Heart right ventricle (tissue), 16 donors: ENCODE measurements at regions not wholly inside any gene's neighbourhood (a gene's known extent, or its start where the extent isn't known, plus 50 kb on each side); places are given as distances from the start of the nearest gene placed in this dataset.

Source experiments
- ATAC-seq, 8 donors: fragments of 200-7000 bp; cut with Tn5 transposase; one replicate each; pipeline ENCODE4 v1.9.1; 2020; ENCODE audit warnings: mild to moderate bottlenecking in 8 of 8, moderate library complexity in 8 of 8, moderate number of reproducible peaks in 1 of 8
- DNase-seq, 2 donors: peaks; one replicate each; pipeline ENCODE4 v3.0.0-alpha.2; 2020
- H3K27ac ChIP-seq, 10 donors: fragments of 200-600 bp; sonication (generic) in 2 of 10; one replicate each; pipeline versions ENCODE4 v1.5.0 to v1.8.0; 2020 to 2022; ENCODE audit warnings: mild to moderate bottlenecking in 3 of 10
- H3K27me3 ChIP-seq, 7 donors: fragments of 200-600 bp; one replicate each; pipeline ENCODE4 v1.8.0; 2021 to 2022; ENCODE audit warnings: mild to moderate bottlenecking in 2 of 7
- H3K36me3 ChIP-seq, 9 donors: fragments of 200-600 bp; sonication (generic) in 1 of 9; one replicate each; pipeline versions ENCODE4 v1.5.0 to v1.8.0; 2020 to 2022; ENCODE audit warnings: mild to moderate bottlenecking in 2 of 9
- H3K4me1 ChIP-seq, 9 donors: fragments of 200-600 bp; sonication (generic) in 1 of 9; one replicate each; pipeline versions ENCODE4 v1.5.0 to v1.8.0; 2020 to 2022; ENCODE audit warnings: mild to moderate bottlenecking in 4 of 9
- H3K4me3 ChIP-seq, 10 donors: fragments of 200-600 bp; sonication (generic) in 2 of 10; one replicate each; pipeline versions ENCODE4 v1.5.0 to v1.8.0; 2020 to 2022; ENCODE audit warnings: mild to moderate bottlenecking in 7 of 10, moderate library complexity in 2 of 10
- H3K9me3 ChIP-seq, 11 donors: fragments of 200-600 bp in 10 of 11; sonication (generic) in 2 of 11; one replicate each; pipeline versions ENCODE4 v1.5.0 to v1.8.0; 2013 to 2022; ENCODE audit warnings: mild to moderate bottlenecking in 2 of 11, control low read depth in 1 of 11, moderate library complexity in 1 of 11
- WGBS, 2 donors: extraction: QIAGEN DNeasy Blood & Tissue Kit; methylation state at CpG; one replicate each; pipeline ENCODE4 v1.1.7; 2013; ENCODE audit warnings: inconsistent platforms in 1 of 2; 5-methylcytosine and 5-hydroxymethylcytosine counted together
- intact Hi-C, 10 donors: fragments of 100-400 bp; cut with DNase I; formaldehyde crosslinking; loops; one replicate each; pipeline versions ENCODE4 v1.11.1 to v1.14.2; 2022
- TF ChIP-seq, protein P1 (sequence below), 9 donors: fragments of 200-600 bp; sonication (generic) in 2 of 9; IDR thresholded peaks; one replicate each; pipeline versions ENCODE4 v1.5.0 to v1.8.0; 2021 to 2022; ENCODE audit warnings: antibody characterized with exemption in 9 of 9, mild to moderate bottlenecking in 5 of 9, moderate library complexity in 1 of 9
- donor health status: Arrhythmogenic right ventricular cardiomyopathy.
- donor health status: ischemic (EF 13 %, LVEDD 7.1; RV severe dilation, severe dysfunction).
- donor health status: healthy with polysubstance abuse.
- donor health status: DM: no; HTN: yes; CAD: no.
- donor health status: DM: no; HTN: no; CAD: no.
- donor health status: ischemic (EF 25% LVEDD 6.9; RV normal size, moderate dysfunction).
- donor health status: ischemic (EF 25% LVEDD 5.7; RV mildly dilated, moderate dysfunction).
- donor health status: healthy.
- donor health status: DM: yes; HTN: yes; CAD: no.
- donor health status: Ischemic cardiomyopathy.
- donor health status: ischemic (EF 35%, LVEDD 5.7; RV mildly dilated, moderate dysfunction).
- donor health status: nonischemic (EF 11% LVEDD 7.7; RV severe dilation, severe dysfunction).
- donor health status: DM: yes; HTN: yes; CAD: no.
- donor health status: PGD.
- donor health status: ischemic (EF 29% LVEDD 5.4; RV normal size, mild dysfunction).
- donor health status: nonischemic (EF 23%, LVEDD 6.1; RV moderate dilation, normal function).

DNA sequence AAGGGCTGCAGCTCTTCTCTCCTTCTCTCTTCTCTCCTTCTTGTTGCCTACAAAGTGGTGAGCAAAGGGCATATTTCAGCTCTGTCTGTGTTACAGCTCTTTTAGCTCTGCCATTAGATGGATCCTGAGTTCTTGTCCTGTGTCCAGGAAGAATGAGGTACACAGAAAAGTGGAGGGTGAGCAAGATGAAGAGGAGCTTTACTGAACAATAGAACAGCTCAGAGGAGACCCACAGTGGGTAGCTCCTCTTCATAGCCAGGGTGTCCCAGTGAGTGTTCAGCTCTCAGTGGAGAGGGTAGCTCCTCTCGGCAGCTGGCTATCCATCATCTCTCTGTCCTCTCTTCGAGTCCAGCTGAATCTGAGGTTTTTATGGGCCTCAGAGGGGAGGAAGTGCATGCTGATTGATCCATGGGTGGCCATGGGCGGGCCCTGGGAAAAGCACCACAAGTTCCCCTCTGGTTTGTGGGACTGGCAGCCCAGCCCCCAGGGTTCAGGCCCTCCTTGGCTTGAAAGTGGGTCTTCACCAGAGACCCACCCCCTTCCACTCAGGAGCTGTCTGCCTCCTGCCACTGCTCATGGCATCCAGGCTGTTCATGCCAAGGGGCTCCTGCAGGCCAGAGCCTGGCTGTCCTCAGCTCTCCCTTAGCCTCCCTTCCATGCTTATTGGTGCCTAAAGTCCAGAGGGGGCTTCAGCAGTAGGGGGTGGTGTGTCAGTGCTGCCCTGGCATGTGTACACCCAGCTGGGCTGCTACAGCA is 109.1 kb upstream of the FAM180A start:
- Histone ChIP-seq H3K27me3 (no peaks in the 10 kb centered on the region), H3K36me3 (no peaks in the 10 kb centered on the region), H3K4me1 (peaks cover 0 to 13% (median 5%) of the 10 kb centered on the region in 9 donors), H3K4me3 (no peak overlapping the region), H3K9me3 (peaks cover 0 to 15% (median 0%) of the 10 kb centered on the region in 11 donors), H3K27ac (no peak overlapping the region)
- DNase-seq (no peak), ATAC-seq (no peak)
- 93 to 98% methylated on average over 3 of the region's 3 CpGs for WGBS, 2 donors
- intact Hi-C loops, result loop anchor here in 1 of 10 donors (5.0 kb wide), 1 partner anchor 40 kb away; no protein-coding TSS in a partner anchor
- TF ChIP-seq, protein P1, sequence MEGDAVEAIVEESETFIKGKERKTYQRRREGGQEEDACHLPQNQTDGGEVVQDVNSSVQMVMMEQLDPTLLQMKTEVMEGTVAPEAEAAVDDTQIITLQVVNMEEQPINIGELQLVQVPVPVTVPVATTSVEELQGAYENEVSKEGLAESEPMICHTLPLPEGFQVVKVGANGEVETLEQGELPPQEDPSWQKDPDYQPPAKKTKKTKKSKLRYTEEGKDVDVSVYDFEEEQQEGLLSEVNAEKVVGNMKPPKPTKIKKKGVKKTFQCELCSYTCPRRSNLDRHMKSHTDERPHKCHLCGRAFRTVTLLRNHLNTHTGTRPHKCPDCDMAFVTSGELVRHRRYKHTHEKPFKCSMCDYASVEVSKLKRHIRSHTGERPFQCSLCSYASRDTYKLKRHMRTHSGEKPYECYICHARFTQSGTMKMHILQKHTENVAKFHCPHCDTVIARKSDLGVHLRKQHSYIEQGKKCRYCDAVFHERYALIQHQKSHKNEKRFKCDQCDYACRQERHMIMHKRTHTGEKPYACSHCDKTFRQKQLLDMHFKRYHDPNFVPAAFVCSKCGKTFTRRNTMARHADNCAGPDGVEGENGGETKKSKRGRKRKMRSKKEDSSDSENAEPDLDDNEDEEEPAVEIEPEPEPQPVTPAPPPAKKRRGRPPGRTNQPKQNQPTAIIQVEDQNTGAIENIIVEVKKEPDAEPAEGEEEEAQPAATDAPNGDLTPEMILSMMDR (IDR thresholded peaks at IDR 0.05), result no peak

DNA sequence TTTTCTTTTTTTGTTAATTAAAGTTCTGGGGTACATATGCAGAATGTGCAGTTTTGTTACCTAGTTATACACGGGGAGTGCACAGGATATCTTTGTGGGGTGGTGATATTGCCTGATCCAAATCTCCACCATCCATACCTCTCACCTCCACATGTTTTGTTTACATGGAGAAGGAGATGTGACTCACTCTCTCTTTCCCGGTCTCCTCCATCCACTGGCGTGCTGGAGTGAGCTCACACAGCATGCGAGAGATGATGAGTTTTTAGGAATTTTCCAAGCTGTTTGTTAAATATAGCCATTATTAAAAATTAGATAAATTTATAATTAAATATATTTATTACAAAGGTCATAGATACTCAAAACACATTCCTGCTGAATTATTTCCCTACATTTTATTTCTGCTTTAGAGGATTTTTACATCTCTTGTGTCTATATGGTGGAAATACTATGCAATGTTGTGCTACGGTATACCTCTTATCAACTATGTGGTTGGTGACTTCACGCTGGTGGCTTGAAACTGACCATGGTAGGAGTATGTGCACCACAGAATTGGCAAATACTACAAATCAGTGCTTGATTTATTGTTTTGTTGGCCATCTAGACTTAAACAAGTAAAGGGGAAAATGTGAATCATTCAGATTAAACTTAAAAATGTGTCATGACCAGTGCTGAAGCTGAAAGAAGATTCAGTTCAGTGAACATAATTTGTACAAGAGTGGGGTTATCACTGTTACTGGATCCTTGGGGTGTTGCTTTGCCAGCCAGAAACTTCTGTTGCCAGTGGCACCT is 107.9 kb upstream of the FAM180A start:
- Histone ChIP-seq H3K4me1 (peaks cover 0 to 12% (median 5%) of the 10 kb centered on the region in 9 donors), H3K4me3 (no peak overlapping the region), H3K36me3 (no peaks in the 10 kb centered on the region), H3K9me3 (peaks cover 0 to 10% (median 0%) of the 10 kb centered on the region in 11 donors), H3K27ac (no peak overlapping the region), H3K27me3 (no peaks in the 10 kb centered on the region)
- DNase-seq, result no peak
- TF ChIP-seq, protein P1 (IDR thresholded peaks at IDR 0.05), result no peak
- intact Hi-C loops, result loop anchor here in 1 of 10 donors (5.0 kb wide), 1 partner anchor 39 kb away; no protein-coding TSS in a partner anchor
- ATAC-seq, result no peak
- WGBS, 2 donors, result 77 to 79% methylated on average over 6 of the region's 6 CpGs

DNA sequence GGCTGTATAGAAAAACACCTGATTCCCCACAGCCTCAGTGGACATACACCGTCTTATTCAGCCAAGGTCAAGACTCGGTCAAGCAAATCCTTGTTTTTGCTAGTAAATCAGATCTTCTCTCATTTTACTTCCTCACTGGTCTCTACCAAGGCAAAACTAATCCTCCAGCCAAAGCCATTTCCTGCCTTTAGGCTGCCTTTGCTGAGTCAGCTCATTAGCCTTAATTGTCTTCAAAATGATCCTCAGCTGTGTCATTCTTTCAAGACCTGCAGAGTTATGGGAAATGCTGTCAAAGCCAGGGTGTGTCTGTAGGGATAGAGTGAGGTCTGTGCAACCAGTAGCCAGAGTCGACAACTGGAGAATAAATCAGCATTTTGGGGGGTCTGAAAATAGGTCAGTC is 107.2 kb upstream of the FAM180A start:
- WGBS, 2 donors, result 42 to 59% methylated on average over 3 of the region's 3 CpGs

DNA sequence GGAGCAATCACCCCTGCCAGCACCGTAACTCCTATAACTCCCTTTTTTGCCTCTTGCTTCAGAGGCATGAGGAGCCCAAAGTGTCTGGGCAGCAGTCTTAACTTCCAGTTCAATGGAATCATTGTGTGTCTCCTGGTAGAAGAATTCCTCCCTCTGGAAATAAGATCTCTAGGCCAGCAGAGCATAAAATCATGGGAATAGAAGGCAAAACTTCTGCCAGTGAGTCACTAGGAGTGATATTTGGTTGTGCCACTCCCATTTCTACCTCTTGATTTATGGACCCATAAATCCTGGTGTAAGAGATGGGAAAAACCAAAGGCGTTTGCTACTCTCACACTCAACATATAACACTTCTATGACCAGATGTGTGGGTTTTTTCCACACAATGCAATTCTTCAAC is 104.9 kb upstream of the FAM180A start:
- Histone ChIP-seq H3K36me3 (no peaks in the 10 kb centered on the region), H3K4me3 (no peak overlapping the region), H3K9me3 (peaks cover 0 to 11% (median 0%) of the 10 kb centered on the region in 11 donors), H3K27ac (no peak overlapping the region), H3K4me1 (peaks cover 0 to 12% (median 5%) of the 10 kb centered on the region in 9 donors), H3K27me3 (no peaks in the 10 kb centered on the region)
- DNase-seq, result no peak
- TF ChIP-seq, protein P1 (IDR thresholded peaks at IDR 0.05), result no peak
- 89% methylated on average over 2 of the region's 2 CpGs for WGBS, 2 donors
- intact Hi-C loops, result no loop called here
- no peak for ATAC-seq

More for the DNA sequence above, 107.2 kb upstream of the FAM180A start:
- DNase-seq (no peak), ATAC-seq (peak in 3 of 8 donors; percentile 25 to 47 (median 47))
- no peak overlapping the region for H3K4me3 ChIP-seq
- intact Hi-C loops, result loop anchor here in 1 of 10 donors (5.0 kb wide), 1 partner anchor 39 kb away; no protein-coding TSS in a partner anchor
- no peaks in the 10 kb centered on the region for H3K36me3 ChIP-seq
- TF ChIP-seq, protein P1 (IDR thresholded peaks at IDR 0.05), result no peak
- peak overlapping the region in 1 of 10 donors; percentile 13 for H3K27ac ChIP-seq
- H3K4me1 ChIP-seq, result peaks cover 0 to 12% (median 5%) of the 10 kb centered on the region in 9 donors
- H3K9me3 ChIP-seq, result peaks cover 0 to 8% (median 0%) of the 10 kb centered on the region in 11 donors
- no peaks in the 10 kb centered on the region for H3K27me3 ChIP-seq
